Brain pericyte (primary cell): ENCODE measurements at regions not wholly inside any gene's neighbourhood (a gene's known extent, or its start where the extent isn't known, plus 50 kb on each side); places are given as distances from the start of the nearest gene placed in this dataset.
"Not testable (repeated sequence)": the region's sequence is repeated elsewhere in the genome, so short reads cannot be mapped to it uniquely, and the experiment has no call there.

Experiments
- DNase-seq: peaks from one replicate; pipeline ENCODE4 v3.0.0-alpha.2; 2012; ENCODE audit warnings: low read depth, low spot score

- DNase-seq = no peak
Observed at GRCh38 chr5:158070859-158071258, 211.9 kb upstream of the CLINT1 start.

- DNase-seq = no peak
Observed at GRCh38 chr5:158069838-158070237, 210.9 kb upstream of the CLINT1 start.

- no peak for DNase-seq
Observed at GRCh38 chr5:158068964-158069363, 210.0 kb upstream of the CLINT1 start.

- DNase-seq = no peak
Observed at GRCh38 chr5:158066076-158066475, 207.1 kb upstream of the CLINT1 start.

GRCh38 chr5:158064334-158065123 is 205.6 kb upstream of the CLINT1 start:
- no peak for DNase-seq

- DNase-seq = no peak
Observed at GRCh38 chr5:158063052-158063451, 204.1 kb upstream of the CLINT1 start.

- no peak for DNase-seq
Observed at GRCh38 chr5:158061451-158061850, 202.5 kb upstream of the CLINT1 start.

- no peak for DNase-seq
Observed at GRCh38 chr5:158060212-158060611, 201.3 kb upstream of the CLINT1 start.

- no peak for DNase-seq
Observed at GRCh38 chr5:158058208-158059120, 199.5 kb upstream of the CLINT1 start.

GRCh38 chr5:158056130-158056825 is 197.3 kb upstream of the CLINT1 start:
- no peak for DNase-seq

GRCh38 chr5:158055111-158055501 is 196.2 kb upstream of the CLINT1 start:
- DNase-seq = no peak

GRCh38 chr5:158054223-158055110 is 195.5 kb upstream of the CLINT1 start:
- DNase-seq = no peak

GRCh38 chr5:158051036-158051435 is 192.1 kb upstream of the CLINT1 start:
- no peak for DNase-seq

- no peak for DNase-seq
Observed at GRCh38 chr5:158050421-158050820, 191.5 kb upstream of the CLINT1 start.

GRCh38 chr5:158049459-158049858 is 190.5 kb upstream of the CLINT1 start:
- DNase-seq = no peak

- DNase-seq = no peak
Observed at GRCh38 chr5:158045696-158046095, 186.8 kb upstream of the CLINT1 start.

- no peak for DNase-seq
Observed at GRCh38 chr5:158039911-158040347, 181.0 kb upstream of the CLINT1 start.

- DNase-seq = no peak
Observed at GRCh38 chr5:158039441-158039840, 180.5 kb upstream of the CLINT1 start.

GRCh38 chr5:158036983-158037595 is 178.1 kb upstream of the CLINT1 start:
- DNase-seq = not testable (repeated sequence)

GRCh38 chr5:158034586-158034985 is 175.6 kb upstream of the CLINT1 start:
- not testable (repeated sequence) for DNase-seq

- DNase-seq = no peak
Observed at GRCh38 chr5:158033724-158034123, 174.8 kb upstream of the CLINT1 start.
